Astrocyte (in vitro differentiated cells and primary cell): ENCODE measurements at regions not wholly inside any gene's neighbourhood (a gene's known extent, or its start where the extent isn't known, plus 50 kb on each side); places are given as distances from the start of the nearest gene placed in this dataset.

Experiments
- DNase-seq: peaks from one replicate; pipeline ENCODE4 v3.0.0-alpha.2; 2010; ENCODE audit warnings: low read depth
- FAIRE-seq: peaks from 2 replicates; lab custom pipeline; 2011; peaks lifted over from hg19 to GRCh38; lab: Jason Lieb, UNC
- H2AFZ ChIP-seq: 2 replicates; pipeline ENCODE4 v1.6.0; 2012; ENCODE audit warnings: low read depth, low read length, inconsistent platforms
- H3K27ac ChIP-seq: 2 replicates; pipeline ENCODE4 v1.5.1; 2011; ENCODE audit warnings: low read depth, low read length, inconsistent platforms
- H3K27me3 ChIP-seq: 2 replicates; pipeline ENCODE4 v1.6.0; 2011; ENCODE audit warnings: low read length, inconsistent platforms; ENCODE audit not compliant: insufficient read depth
- H3K36me3 ChIP-seq: 2 replicates; pipeline ENCODE4 v1.5.1; 2011; ENCODE audit warnings: low read length, inconsistent platforms; ENCODE audit not compliant: insufficient read depth
- H3K4me1 ChIP-seq: 2 replicates; pipeline ENCODE4 v1.5.1; 2011; ENCODE audit warnings: low read length, inconsistent platforms; ENCODE audit not compliant: insufficient read depth
- H3K4me2 ChIP-seq: 2 replicates; pipeline ENCODE4 v1.6.0; 2012; ENCODE audit warnings: low read length, inconsistent platforms
- H3K4me3 ChIP-seq: 2 replicates; pipeline ENCODE4 v1.5.1; 2011; ENCODE audit warnings: low read depth, mild to moderate bottlenecking, low read length, inconsistent platforms; ENCODE audit not compliant: insufficient read depth
- H3K79me2 ChIP-seq: 2 replicates; pipeline ENCODE4 v1.6.0; 2012; ENCODE audit warnings: mild to moderate bottlenecking, low read length, inconsistent platforms; ENCODE audit not compliant: insufficient read depth
- H3K9ac ChIP-seq: 2 replicates; pipeline ENCODE4 v1.6.0; 2012; ENCODE audit warnings: mild to moderate bottlenecking, low read length, inconsistent platforms
- H3K9me3 ChIP-seq: 2 replicates; pipeline ENCODE4 v1.5.1; 2012; ENCODE audit warnings: low read depth, mild to moderate bottlenecking, low read length, inconsistent platforms; ENCODE audit not compliant: insufficient read depth
- H4K20me1 ChIP-seq: 2 replicates; pipeline ENCODE4 v1.6.0; 2012; ENCODE audit warnings: low read length, inconsistent platforms; ENCODE audit not compliant: insufficient read depth
- H3K27ac Mint-ChIP-seq: one replicate; pipeline ENCODE4 v1.8.0; 2021; ENCODE audit warnings: mild to moderate bottlenecking, mixed read lengths; ENCODE audit not compliant: unreplicated experiment
- H3K27me3 Mint-ChIP-seq: one replicate; pipeline ENCODE4 v1.8.0; 2021; ENCODE audit warnings: low read depth, mixed read lengths; ENCODE audit not compliant: unreplicated experiment
- H3K36me3 Mint-ChIP-seq: one replicate; pipeline ENCODE4 v1.8.0; 2021; ENCODE audit warnings: low read depth, mixed read lengths; ENCODE audit not compliant: unreplicated experiment
- H3K4me1 Mint-ChIP-seq: one replicate; pipeline ENCODE4 v1.8.0; 2021; ENCODE audit warnings: low read depth, mixed read lengths; ENCODE audit not compliant: unreplicated experiment
- H3K4me3 Mint-ChIP-seq: one replicate; pipeline ENCODE4 v1.8.0; 2021; ENCODE audit warnings: mild to moderate bottlenecking, moderate library complexity, mixed read lengths; ENCODE audit not compliant: unreplicated experiment
- H3K9me3 Mint-ChIP-seq: one replicate; pipeline ENCODE4 v1.8.0; 2021; ENCODE audit warnings: mild to moderate bottlenecking, mixed read lengths; ENCODE audit not compliant: unreplicated experiment
- CTCF ChIP-seq: IDR thresholded peaks from 2 replicates; pipeline ENCODE4 v1.5.1; 2011; ENCODE audit warnings: low read depth, mild to moderate bottlenecking, inconsistent platforms, low read length, moderate library complexity; ENCODE audit not compliant: insufficient read depth
- EZH2 ChIP-seq: IDR thresholded peaks from 2 replicates; pipeline ENCODE4 v1.6.1; 2012; ENCODE audit warnings: mild to moderate bottlenecking, low read length, inconsistent platforms; ENCODE audit not compliant: insufficient read depth

DNA sequence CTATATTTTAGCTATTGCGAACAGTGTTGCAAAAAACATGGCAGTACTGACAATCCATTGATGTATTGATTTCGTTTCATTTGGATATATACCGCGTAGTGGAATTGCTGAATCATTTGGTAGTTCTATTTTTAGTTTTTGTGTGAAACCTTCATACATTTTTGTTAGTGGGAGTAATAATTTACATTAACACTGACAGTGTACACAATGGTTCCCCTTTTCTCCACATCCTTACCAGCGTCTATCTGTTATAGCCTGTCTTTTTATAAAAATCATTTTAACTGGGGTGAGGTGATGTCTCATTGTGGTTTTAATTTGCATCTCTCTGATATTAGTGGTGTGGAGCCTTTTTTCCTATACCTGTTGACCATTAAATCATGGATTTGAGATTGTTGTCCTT, 392.4 kb upstream of the ALCAM start:
- Histone ChIP-seq H3K36me3 (no peaks in the 10 kb centered on the region), H4K20me1 (no peaks in the 10 kb centered on the region), H3K27ac (no peak overlapping the region), H3K9me3 (no peaks in the 10 kb centered on the region), H3K9ac (no peak overlapping the region), H3K4me3 (no peak overlapping the region), H3K4me2 (no peak overlapping the region), H3K4me1 (no peaks in the 10 kb centered on the region), H2AFZ (no peak overlapping the region), H3K79me2 (no peaks in the 10 kb centered on the region), H3K27me3 (no peaks in the 10 kb centered on the region)
- no peak overlapping the region for H3K4me3 Mint-ChIP-seq
- DNase-seq (no peak), FAIRE-seq (no peak)
- H3K4me1 Mint-ChIP-seq, result no peaks in the 10 kb centered on the region
- H3K27me3 Mint-ChIP-seq, result no peaks in the 10 kb centered on the region
- H3K27ac Mint-ChIP-seq, result no peak overlapping the region
- TF ChIP-seq CTCF, result no peak
- no peak for TF ChIP-seq EZH2
- peaks cover 4% of the 10 kb centered on the region for H3K9me3 Mint-ChIP-seq
- H3K36me3 Mint-ChIP-seq, result no peaks in the 10 kb centered on the region

DNA sequence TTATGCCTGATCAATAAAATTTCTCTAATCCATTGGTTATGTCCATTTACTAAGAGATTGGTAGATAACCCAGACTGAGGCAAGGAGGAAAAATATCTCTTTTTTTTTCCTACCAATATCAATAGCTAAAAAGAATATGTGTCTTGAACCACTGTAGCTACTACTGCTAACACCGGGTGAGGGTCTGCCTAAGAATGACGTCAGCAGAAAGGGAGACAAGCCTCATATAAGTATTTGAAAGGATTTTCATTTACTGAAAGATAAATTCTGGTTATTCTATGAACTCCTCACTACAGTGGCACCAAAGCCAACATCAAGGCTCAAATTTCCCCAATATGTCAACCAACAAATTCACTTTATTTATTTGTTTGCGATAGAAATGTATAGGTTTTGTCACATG, 389.0 kb upstream of the ALCAM start:
- TF ChIP-seq EZH2 (no peak), CTCF (no peak)
- H3K4me2 ChIP-seq, result no peak overlapping the region
- no peak overlapping the region for H2AFZ ChIP-seq
- no peaks in the 10 kb centered on the region for H3K4me1 ChIP-seq
- H3K27ac ChIP-seq, result no peak overlapping the region
- no peaks in the 10 kb centered on the region for H3K4me1 Mint-ChIP-seq
- H3K27me3 Mint-ChIP-seq, result no peaks in the 10 kb centered on the region
- H3K27me3 ChIP-seq, result no peaks in the 10 kb centered on the region
- no peak overlapping the region for H3K9ac ChIP-seq
- no peak overlapping the region for H3K4me3 ChIP-seq
- no peak overlapping the region for H3K27ac Mint-ChIP-seq
- H3K4me3 Mint-ChIP-seq, result no peak overlapping the region
- DNase-seq (no peak), FAIRE-seq (no peak)
- no peaks in the 10 kb centered on the region for H3K36me3 Mint-ChIP-seq
- peaks cover 6% of the 10 kb centered on the region for H3K9me3 Mint-ChIP-seq
- no peaks in the 10 kb centered on the region for H3K79me2 ChIP-seq
- H4K20me1 ChIP-seq, result no peaks in the 10 kb centered on the region
- H3K9me3 ChIP-seq, result no peaks in the 10 kb centered on the region
- no peaks in the 10 kb centered on the region for H3K36me3 ChIP-seq

DNA sequence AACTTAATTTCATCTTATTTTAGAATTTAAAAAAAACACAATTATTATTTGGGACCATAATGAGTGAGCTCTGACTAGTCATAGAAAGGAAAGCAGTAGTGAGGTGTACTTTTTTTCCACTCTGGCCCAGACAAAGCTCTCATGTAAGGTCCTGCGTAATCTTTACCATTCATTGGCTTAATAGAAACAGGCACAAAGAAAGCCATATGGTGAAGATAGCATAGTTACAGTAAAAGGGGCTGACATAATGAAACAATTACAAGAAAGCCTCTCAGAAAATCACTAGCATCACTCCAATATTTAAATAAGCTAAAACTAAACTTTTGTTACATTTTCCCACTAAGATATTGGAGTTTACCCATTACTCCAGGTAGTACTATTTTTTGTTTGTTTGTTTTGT, 384.6 kb upstream of the ALCAM start:
- no peaks in the 10 kb centered on the region for H3K36me3 ChIP-seq
- no peak for TF ChIP-seq CTCF
- TF ChIP-seq EZH2, result no peak
- no peak overlapping the region for H3K4me2 ChIP-seq
- peaks cover 5% of the 10 kb centered on the region for H3K9me3 Mint-ChIP-seq
- H4K20me1 ChIP-seq, result no peaks in the 10 kb centered on the region
- H3K27me3 Mint-ChIP-seq, result no peaks in the 10 kb centered on the region
- FAIRE-seq (no peak), DNase-seq (no peak)
- no peaks in the 10 kb centered on the region for H3K9me3 ChIP-seq
- H3K4me1 ChIP-seq, result no peaks in the 10 kb centered on the region
- no peak overlapping the region for H2AFZ ChIP-seq
- no peak overlapping the region for H3K4me3 ChIP-seq
- H3K27ac Mint-ChIP-seq, result no peak overlapping the region
- no peaks in the 10 kb centered on the region for H3K36me3 Mint-ChIP-seq
- H3K4me1 Mint-ChIP-seq, result no peaks in the 10 kb centered on the region
- H3K27me3 ChIP-seq, result no peaks in the 10 kb centered on the region
- no peak overlapping the region for H3K4me3 Mint-ChIP-seq
- H3K79me2 ChIP-seq, result no peaks in the 10 kb centered on the region
- no peak overlapping the region for H3K27ac ChIP-seq
- no peak overlapping the region for H3K9ac ChIP-seq
